K562 (cell line): ENCODE measurements at regions not wholly inside any gene's neighbourhood (a gene's known extent, or its start where the extent isn't known, plus 50 kb on each side); places are given as distances from the start of the nearest gene placed in this dataset.

Experiments
- PTBP1 ChIP-seq: fragments of 200-400 bp; formaldehyde crosslinking; IDR thresholded peaks from 2 replicates; pipeline ENCODE4 v1.6.1; 2017; ENCODE audit warnings: low read depth, low read length
- TF ChIP-seq, protein P1 (sequence below): fragments of 250-450 bp; sonication (Bioruptor Pico); IDR thresholded peaks from 2 replicates; pipeline ENCODE4 v1.4.0; 2020; ENCODE audit warnings: mild to moderate bottlenecking, moderate library complexity

DNA sequence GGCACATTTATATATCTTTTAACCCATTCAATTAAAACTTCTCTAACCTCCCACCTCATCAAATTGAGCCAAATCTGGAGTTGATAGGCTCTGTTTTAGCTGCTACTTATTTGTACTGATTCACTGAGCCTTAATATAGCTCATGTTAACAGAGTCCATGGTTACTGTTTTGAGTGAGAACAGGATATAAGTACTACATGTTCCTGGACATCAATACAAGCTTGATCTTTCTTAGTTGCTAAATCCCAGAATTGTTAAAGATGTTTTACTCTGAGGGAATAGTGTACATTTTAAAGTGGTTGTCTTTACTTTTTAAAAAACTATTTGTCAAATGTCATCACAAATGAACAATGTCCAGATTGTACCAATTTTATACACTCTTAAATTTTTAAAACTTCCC lies 157.7 kb downstream of the RPRM start:
- TF ChIP-seq, protein P1, sequence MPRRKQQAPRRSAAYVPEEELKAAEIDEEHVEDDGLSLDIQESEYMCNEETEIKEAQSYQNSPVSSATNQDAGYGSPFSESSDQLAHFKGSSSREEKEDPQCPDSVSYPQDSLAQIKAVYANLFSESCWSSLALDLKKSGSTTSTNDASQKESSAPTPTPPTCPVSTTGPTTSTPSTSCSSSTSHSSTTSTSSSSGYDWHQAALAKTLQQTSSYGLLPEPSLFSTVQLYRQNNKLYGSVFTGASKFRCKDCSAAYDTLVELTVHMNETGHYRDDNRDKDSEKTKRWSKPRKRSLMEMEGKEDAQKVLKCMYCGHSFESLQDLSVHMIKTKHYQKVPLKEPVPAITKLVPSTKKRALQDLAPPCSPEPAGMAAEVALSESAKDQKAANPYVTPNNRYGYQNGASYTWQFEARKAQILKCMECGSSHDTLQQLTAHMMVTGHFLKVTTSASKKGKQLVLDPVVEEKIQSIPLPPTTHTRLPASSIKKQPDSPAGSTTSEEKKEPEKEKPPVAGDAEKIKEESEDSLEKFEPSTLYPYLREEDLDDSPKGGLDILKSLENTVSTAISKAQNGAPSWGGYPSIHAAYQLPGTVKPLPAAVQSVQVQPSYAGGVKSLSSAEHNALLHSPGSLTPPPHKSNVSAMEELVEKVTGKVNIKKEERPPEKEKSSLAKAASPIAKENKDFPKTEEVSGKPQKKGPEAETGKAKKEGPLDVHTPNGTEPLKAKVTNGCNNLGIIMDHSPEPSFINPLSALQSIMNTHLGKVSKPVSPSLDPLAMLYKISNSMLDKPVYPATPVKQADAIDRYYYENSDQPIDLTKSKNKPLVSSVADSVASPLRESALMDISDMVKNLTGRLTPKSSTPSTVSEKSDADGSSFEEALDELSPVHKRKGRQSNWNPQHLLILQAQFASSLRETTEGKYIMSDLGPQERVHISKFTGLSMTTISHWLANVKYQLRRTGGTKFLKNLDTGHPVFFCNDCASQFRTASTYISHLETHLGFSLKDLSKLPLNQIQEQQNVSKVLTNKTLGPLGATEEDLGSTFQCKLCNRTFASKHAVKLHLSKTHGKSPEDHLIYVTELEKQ = no peak
- no peak for TF ChIP-seq PTBP1
